Neural progenitor cell (in vitro differentiated cells): ENCODE measurements at regions not wholly inside any gene's neighbourhood (a gene's known extent, or its start where the extent isn't known, plus 50 kb on each side); places are given as distances from the start of the nearest gene placed in this dataset.
"Not testable (repeated sequence)": the region's sequence is repeated elsewhere in the genome, so short reads cannot be mapped to it uniquely, and the experiment has no call there.

ENCODE experiments used
- DNase-seq: peaks from one replicate; pipeline ENCODE4 v3.0.0-alpha.2; 2016; ENCODE audit warnings: low spot score
- H2AFZ ChIP-seq: fragments of 200-600 bp; sonication (generic); replicated peaks from 2 replicates; pipeline ENCODE4 v1.6.1; 2016; ENCODE audit warnings: antibody characterized with exemption
- H3F3A ChIP-seq: fragments of 200-600 bp; sonication (generic); 2 replicates; pipeline ENCODE4 v1.6.1; 2016; ENCODE audit warnings: antibody characterized with exemption, low read depth
- H3K27ac ChIP-seq: fragments of 200-600 bp; sonication (generic); 2 replicates; pipeline ENCODE4 v1.5.1; 2016; ENCODE audit warnings: mild to moderate bottlenecking
- H3K27me3 ChIP-seq: fragments of 200-600 bp; sonication (generic); 2 replicates; pipeline ENCODE4 v1.6.1; 2016; ENCODE audit warnings: mild to moderate bottlenecking, moderate library complexity
- H3K36me3 ChIP-seq: fragments of 200-600 bp; sonication (generic); 2 replicates; pipeline ENCODE4 v1.5.1; 2016
- H3K4me1 ChIP-seq: fragments of 200-600 bp; sonication (generic); 2 replicates; pipeline ENCODE4 v1.6.1; 2016; ENCODE audit warnings: mixed run types
- H3K4me2 ChIP-seq: fragments of 200-600 bp; sonication (generic); 2 replicates; pipeline ENCODE4 v1.6.1; 2016
- H3K4me3 ChIP-seq: fragments of 200-600 bp; sonication (generic); 2 replicates; pipeline ENCODE4 v1.5.1; 2016
- H3K79me2 ChIP-seq: fragments of 200-600 bp; sonication (generic); 2 replicates; pipeline ENCODE4 v1.6.1; 2016; ENCODE audit warnings: low read depth
- H3K9ac ChIP-seq: fragments of 200-600 bp; sonication (generic); 2 replicates; pipeline ENCODE4 v1.6.1; 2016
- H3K9me3 ChIP-seq: fragments of 200-600 bp; sonication (generic); 2 replicates; pipeline ENCODE4 v1.5.1; 2016; ENCODE audit warnings: low read depth
- H4K20me1 ChIP-seq: fragments of 200-600 bp; sonication (generic); 2 replicates; pipeline ENCODE4 v1.6.1; 2016; ENCODE audit warnings: low read depth
- H3K27ac Mint-ChIP-seq: 3 replicates; pipeline ENCODE4 v1.8.0; 2021; ENCODE audit warnings: mixed read lengths
- H3K27me3 Mint-ChIP-seq: 2 replicates; pipeline ENCODE4 v1.8.0; 2022; ENCODE audit warnings: low read depth, mild to moderate bottlenecking, inconsistent platforms, moderate library complexity, mixed read lengths; ENCODE audit not compliant: insufficient read depth
- H3K36me3 Mint-ChIP-seq: 3 replicates; pipeline ENCODE4 v1.8.0; 2021; ENCODE audit warnings: mixed read lengths
- H3K4me1 Mint-ChIP-seq: 3 replicates; pipeline ENCODE4 v1.8.0; 2021; ENCODE audit warnings: mixed read lengths
- H3K4me3 Mint-ChIP-seq: 3 replicates; pipeline ENCODE4 v1.8.0; 2021; ENCODE audit warnings: mild to moderate bottlenecking, moderate library complexity, mixed read lengths
- H3K9me3 Mint-ChIP-seq: 3 replicates; pipeline ENCODE4 v1.8.0; 2020; ENCODE audit warnings: mixed read lengths

GRCh38 chr21:9883571-9884282 is 637.7 kb upstream of the TPTE start:
- H3K79me2 ChIP-seq, DNase-seq, H3K27me3 ChIP-seq, H3K36me3 Mint-ChIP-seq, H3K4me1 ChIP-seq, H3K4me3 ChIP-seq, H2AFZ ChIP-seq, H3F3A ChIP-seq, H3K27ac Mint-ChIP-seq, H3K9ac ChIP-seq, H4K20me1 ChIP-seq, H3K36me3 ChIP-seq, H3K4me2 ChIP-seq, H3K27ac ChIP-seq, H3K4me1 Mint-ChIP-seq, H3K27me3 Mint-ChIP-seq, H3K4me3 Mint-ChIP-seq: not testable (repeated sequence)
- peaks cover 39% of the 10 kb centered on the region for H3K9me3 Mint-ChIP-seq
- H3K9me3 ChIP-seq, result peaks cover 51% of the 10 kb centered on the region

GRCh38 chr21:9888500-9888899 is 632.9 kb upstream of the TPTE start:
- not testable (repeated sequence) for H2AFZ ChIP-seq, H3F3A ChIP-seq, H3K27me3 ChIP-seq, H4K20me1 ChIP-seq, H3K4me3 Mint-ChIP-seq, H3K27ac Mint-ChIP-seq, H3K4me3 ChIP-seq, H3K36me3 ChIP-seq, DNase-seq, H3K4me2 ChIP-seq, H3K4me1 Mint-ChIP-seq, H3K9ac ChIP-seq, H3K4me1 ChIP-seq, H3K79me2 ChIP-seq, H3K36me3 Mint-ChIP-seq, H3K27ac ChIP-seq, H3K27me3 Mint-ChIP-seq
- H3K9me3 ChIP-seq, result peaks cover 56% of the 10 kb centered on the region
- H3K9me3 Mint-ChIP-seq, result peaks cover 35% of the 10 kb centered on the region

DNA sequence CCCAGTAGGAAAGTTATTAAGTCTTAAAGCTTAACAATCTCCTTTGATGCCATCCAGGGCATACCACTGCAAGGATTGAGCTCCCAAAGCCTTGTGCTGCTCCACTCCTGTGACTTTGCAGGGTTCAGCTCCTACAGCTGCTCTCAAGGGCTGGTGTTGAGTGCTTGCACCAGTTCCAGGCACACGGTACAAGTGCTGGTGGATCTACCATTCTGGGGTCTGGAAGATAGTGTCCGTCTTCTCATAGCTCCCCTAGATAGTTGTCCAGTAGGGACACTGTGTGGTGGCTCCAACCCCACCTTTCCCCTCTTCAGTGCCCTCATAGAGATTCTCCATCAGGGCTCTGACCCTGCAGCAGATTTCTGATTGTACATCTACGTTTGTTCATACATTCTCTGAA is 617.8 kb upstream of the TPTE start:
- peaks cover 22% of the 10 kb centered on the region for H3K9me3 Mint-ChIP-seq

DNA sequence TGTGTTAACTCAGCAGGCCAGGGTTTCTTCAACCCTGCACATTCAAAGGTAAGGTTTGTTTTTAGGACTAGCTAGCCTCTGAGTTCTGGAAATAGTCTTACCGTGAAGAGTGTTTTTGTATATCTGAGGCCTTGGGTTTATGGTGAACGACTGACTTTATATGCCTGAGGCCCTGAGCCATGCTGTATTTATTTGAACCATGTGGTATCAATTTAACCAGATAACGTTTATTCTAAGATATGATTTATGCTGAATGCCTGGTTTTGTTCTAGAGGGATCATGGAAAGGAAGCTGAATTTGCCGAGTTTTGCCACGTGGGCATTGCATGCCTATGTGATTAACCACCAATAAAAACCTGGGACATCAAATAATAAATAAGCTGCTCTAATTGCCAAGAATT is 607.2 kb upstream of the TPTE start:
- H3K27me3 Mint-ChIP-seq, H3K79me2 ChIP-seq, H3K36me3 Mint-ChIP-seq, H3K4me1 Mint-ChIP-seq, H3K27ac ChIP-seq, H3K4me3 Mint-ChIP-seq, H3F3A ChIP-seq, H3K4me3 ChIP-seq, H3K27ac Mint-ChIP-seq, H3K4me1 ChIP-seq, DNase-seq, H3K36me3 ChIP-seq, H3K4me2 ChIP-seq, H4K20me1 ChIP-seq, H3K27me3 ChIP-seq, H2AFZ ChIP-seq, H3K9ac ChIP-seq: not testable (repeated sequence)
- H3K9me3 ChIP-seq, result peaks cover 67% of the 10 kb centered on the region
- peaks cover 40% of the 10 kb centered on the region for H3K9me3 Mint-ChIP-seq

More for the DNA sequence above, 617.8 kb upstream of the TPTE start:
- H3K36me3 ChIP-seq, H3K27ac Mint-ChIP-seq, H3K4me1 Mint-ChIP-seq, H3K4me3 ChIP-seq, H3K9ac ChIP-seq, H3K27me3 Mint-ChIP-seq, H3K4me3 Mint-ChIP-seq, H3K27me3 ChIP-seq, H3K4me1 ChIP-seq, H3F3A ChIP-seq, DNase-seq, H3K4me2 ChIP-seq, H3K79me2 ChIP-seq, H3K27ac ChIP-seq, H4K20me1 ChIP-seq, H2AFZ ChIP-seq, H3K36me3 Mint-ChIP-seq: not testable (repeated sequence)
- peaks cover 61% of the 10 kb centered on the region for H3K9me3 ChIP-seq

- not testable (repeated sequence) for H3K27me3 Mint-ChIP-seq, H3K36me3 Mint-ChIP-seq, H3K4me3 Mint-ChIP-seq, H2AFZ ChIP-seq, H3K4me1 Mint-ChIP-seq, H4K20me1 ChIP-seq, H3F3A ChIP-seq, H3K79me2 ChIP-seq, H3K4me2 ChIP-seq, H3K4me1 ChIP-seq, DNase-seq, H3K27ac ChIP-seq, H3K4me3 ChIP-seq, H3K27ac Mint-ChIP-seq, H3K36me3 ChIP-seq, H3K27me3 ChIP-seq, H3K9ac ChIP-seq
- peaks cover 23% of the 10 kb centered on the region for H3K9me3 Mint-ChIP-seq
- peaks cover 52% of the 10 kb centered on the region for H3K9me3 ChIP-seq
Observed at GRCh38 chr21:9919446-9919845, 601.9 kb upstream of the TPTE start.

DNA sequence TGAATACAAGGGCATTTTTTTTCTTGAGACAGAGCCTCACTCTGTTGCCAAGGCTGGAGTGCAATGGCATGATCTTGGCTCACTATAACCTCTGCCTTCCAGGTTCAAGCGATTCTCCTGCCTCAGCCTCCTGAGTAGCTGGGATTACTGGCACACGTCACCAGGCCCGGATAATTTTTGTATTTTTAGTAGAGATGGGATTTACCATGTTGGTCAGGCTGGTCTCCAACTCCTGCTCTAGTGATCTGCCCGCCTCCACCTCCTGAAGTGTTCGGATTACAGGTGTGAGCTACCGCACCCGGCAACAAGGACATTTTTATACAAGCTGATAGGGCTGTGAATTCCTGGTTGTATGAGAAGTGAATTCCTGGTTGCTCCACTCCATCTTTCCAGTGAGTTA is 577.7 kb upstream of the TPTE start:
- H3K27me3 Mint-ChIP-seq, H4K20me1 ChIP-seq, H3K4me3 Mint-ChIP-seq, H3K4me2 ChIP-seq, H3K27ac ChIP-seq, H3K36me3 ChIP-seq, H3K36me3 Mint-ChIP-seq, H3K4me3 ChIP-seq, H3K9ac ChIP-seq, H3K4me1 Mint-ChIP-seq, H3K79me2 ChIP-seq, H3K27me3 ChIP-seq, H3K27ac Mint-ChIP-seq, H3F3A ChIP-seq, H3K4me1 ChIP-seq, H2AFZ ChIP-seq, DNase-seq: not testable (repeated sequence)
- H3K9me3 Mint-ChIP-seq, result peaks cover 51% of the 10 kb centered on the region
- H3K9me3 ChIP-seq, result peaks cover 81% of the 10 kb centered on the region

DNA sequence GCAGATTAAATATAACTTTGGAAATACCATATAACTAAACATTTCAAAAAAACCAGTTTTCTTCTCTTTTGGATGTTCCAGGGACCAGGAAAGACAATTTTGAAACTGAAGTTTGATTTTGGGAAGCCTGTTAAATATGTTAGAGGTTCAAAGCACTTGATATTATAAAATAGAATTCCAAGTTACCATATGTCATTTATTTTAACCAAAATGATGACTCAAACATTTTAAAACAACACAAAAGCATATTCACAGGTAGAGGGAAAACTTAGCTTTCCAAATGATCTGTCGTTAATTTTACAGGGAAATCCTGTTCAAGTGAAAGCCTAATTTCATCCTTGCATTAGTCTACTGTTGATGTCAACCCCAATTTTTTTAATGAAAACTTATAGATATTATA is 575.3 kb upstream of the TPTE start:
- not testable (repeated sequence) for H3K9ac ChIP-seq, H3K4me2 ChIP-seq, H3K36me3 ChIP-seq, H3K4me3 ChIP-seq, H3K27me3 Mint-ChIP-seq, H3K27ac ChIP-seq, H3K27me3 ChIP-seq, H3K27ac Mint-ChIP-seq, H4K20me1 ChIP-seq, H3K4me3 Mint-ChIP-seq, H3F3A ChIP-seq, H3K79me2 ChIP-seq, H3K36me3 Mint-ChIP-seq, H2AFZ ChIP-seq, DNase-seq, H3K4me1 ChIP-seq, H3K4me1 Mint-ChIP-seq
- peaks cover 65% of the 10 kb centered on the region for H3K9me3 Mint-ChIP-seq
- peaks cover 79% of the 10 kb centered on the region for H3K9me3 ChIP-seq

DNA sequence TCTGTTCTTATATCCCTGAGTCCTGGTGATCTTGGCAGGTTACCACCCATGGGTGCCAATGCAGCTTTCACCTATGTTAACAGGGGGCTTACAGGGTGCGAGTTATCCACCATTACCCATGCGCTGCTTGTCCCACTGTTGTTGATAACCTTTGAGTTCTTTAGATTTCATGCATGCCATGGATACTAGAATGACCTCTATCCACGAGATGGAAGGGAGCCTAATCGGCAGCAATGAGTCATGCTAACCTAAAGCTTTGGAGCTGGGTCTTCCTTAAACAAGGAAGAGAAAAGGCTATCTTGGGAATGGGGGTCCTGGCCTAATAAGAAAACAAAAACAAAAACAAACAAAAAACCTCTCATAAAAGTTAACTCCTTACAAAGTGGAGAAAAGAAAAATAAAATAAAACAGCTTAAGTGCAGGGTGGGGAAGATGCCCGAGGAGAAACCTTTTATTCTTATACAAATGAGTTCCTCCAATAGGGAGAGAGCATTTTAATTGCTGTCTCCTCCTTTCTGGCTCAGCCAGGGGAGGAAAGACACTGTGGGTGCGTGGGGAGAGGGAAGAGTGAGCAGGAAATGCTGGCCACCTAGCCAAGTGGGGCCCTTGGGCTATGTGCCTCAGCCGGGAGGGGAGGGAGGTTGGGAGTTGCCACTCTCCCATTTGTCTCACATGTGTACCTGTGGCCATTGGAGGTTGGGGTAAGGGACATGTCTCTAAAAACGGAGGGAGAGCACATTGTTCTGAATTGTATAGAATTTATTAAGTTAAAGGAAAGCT is 571.7 kb upstream of the TPTE start:
- not testable (repeated sequence) for H3K27ac Mint-ChIP-seq, H3K27me3 ChIP-seq, H3K4me1 Mint-ChIP-seq, DNase-seq, H3K4me3 Mint-ChIP-seq, H3K4me3 ChIP-seq, H3K79me2 ChIP-seq, H3K4me2 ChIP-seq, H3K36me3 Mint-ChIP-seq, H2AFZ ChIP-seq, H3F3A ChIP-seq, H3K27me3 Mint-ChIP-seq, H3K36me3 ChIP-seq, H3K27ac ChIP-seq, H3K9ac ChIP-seq, H3K4me1 ChIP-seq, H4K20me1 ChIP-seq
- H3K9me3 ChIP-seq, result peaks cover 79% of the 10 kb centered on the region
- peaks cover 55% of the 10 kb centered on the region for H3K9me3 Mint-ChIP-seq
